SK-N-SH (cell line): ENCODE measurements at regions not wholly inside any gene's neighbourhood (a gene's known extent, or its start where the extent isn't known, plus 50 kb on each side); places are given as distances from the start of the nearest gene placed in this dataset.

Experiments
- CTCF ChIA-PET: fragments of 300-600, 350-600 bp; formaldehyde crosslinking; extraction: SDS; loops from one replicate; lab custom pipeline; 2021; lab: Yijun Ruan, JAX
- POLR2A ChIA-PET: fragments of 350-600 bp; sonication (Branson Sonifier 250); formaldehyde crosslinking; extraction: SDS; loops from one replicate; lab custom pipeline; 2020; ENCODE audit warnings: antibody characterized with exemption, inconsistent platforms; lab: Yijun Ruan, JAX
- DNase-seq: peaks from one replicate; pipeline ENCODE4 v3.0.0; 2012
- H2AFZ ChIP-seq: fragments of 200-600 bp; sonication (generic); 2 replicates; pipeline ENCODE4 v1.8.1; 2016; ENCODE audit warnings: antibody characterized with exemption, mild to moderate bottlenecking, low read depth
- H3F3A ChIP-seq: fragments of 200-600 bp; sonication (generic); replicated peaks from 2 replicates; pipeline ENCODE3; 2016; ENCODE audit warnings: antibody characterized with exemption, mild to moderate bottlenecking; ENCODE audit not compliant: insufficient read depth
- H3K27ac ChIP-seq, 2 experiments: fragments of 200-500 bp in 1 of 2; fragments of 200-600 bp in 1 of 2; sonication (Bioruptor generic) in 1 of 2; sonication (generic), shearing (Covaris generic) in 1 of 2; 2 replicates each; pipeline versions ENCODE4 v1.5.1 to v1.6.1; 2014 to 2016; ENCODE audit warnings: low read depth in 2 of 2, inconsistent platforms in 1 of 2, low read length in 1 of 2, mild to moderate bottlenecking in 1 of 2, mixed read lengths in 1 of 2
- H3K27me3 ChIP-seq: fragments of 200-600 bp; sonication (generic), shearing (Covaris generic); 2 replicates; pipeline ENCODE4 v1.6.1; 2016; ENCODE audit warnings: mixed run types; ENCODE audit not compliant: insufficient read depth
- H3K36me3 ChIP-seq, 2 experiments: fragments of 200-500 bp in 1 of 2; fragments of 200-600 bp in 1 of 2; sonication (Bioruptor generic) in 1 of 2; sonication (generic) in 1 of 2; replicated peaks in 1 of 2; 2 replicates each; pipeline versions ENCODE3 to v1.5.1; 2014 to 2016; ENCODE audit warnings: low read length in 1 of 2, mild to moderate bottlenecking in 1 of 2; ENCODE audit not compliant: insufficient read depth in 2 of 2, control insufficient read depth in 1 of 2
- H3K4me1 ChIP-seq, 2 experiments: fragments of 200-500 bp in 1 of 2; fragments of 200-600 bp in 1 of 2; sonication (Bioruptor generic) in 1 of 2; sonication (generic), shearing (Covaris generic) in 1 of 2; 2 replicates each; pipeline versions ENCODE4 v1.5.1 to v1.6.1; 2014 to 2016; ENCODE audit warnings: low read depth in 1 of 2, low read length in 1 of 2, mixed run types in 1 of 2; ENCODE audit not compliant: insufficient read depth in 2 of 2, control insufficient read depth in 1 of 2
- H3K4me2 ChIP-seq: fragments of 200-600 bp; sonication (generic), shearing (Covaris generic); 2 replicates; pipeline ENCODE4 v1.6.1; 2017; ENCODE audit warnings: mixed run types
- H3K4me3 ChIP-seq, 2 experiments: fragments of 200-500 bp in 1 of 2; fragments of 200-600 bp in 1 of 2; sonication (Bioruptor generic) in 1 of 2; sonication (generic), shearing (Covaris generic) in 1 of 2; 2 replicates each; pipeline versions ENCODE4 v1.5.1 to v1.8.1; 2014 to 2016; ENCODE audit warnings: low read depth in 2 of 2, inconsistent platforms in 1 of 2, low read length in 1 of 2, mild to moderate bottlenecking in 1 of 2, mixed read lengths in 1 of 2, moderate library complexity in 1 of 2
- H3K79me2 ChIP-seq: fragments of 200-600 bp; sonication (generic); 2 replicates; pipeline ENCODE4 v1.8.1; 2017; ENCODE audit warnings: mild to moderate bottlenecking; ENCODE audit not compliant: insufficient read depth
- H3K9ac ChIP-seq: fragments of 200-600 bp; sonication (generic); 2 replicates; pipeline ENCODE4 v1.6.1; 2017; ENCODE audit warnings: mixed run types
- H3K9me2 ChIP-seq: fragments of 200-600 bp; sonication (generic); 2 replicates; pipeline ENCODE4 v1.6.1; 2017; ENCODE audit warnings: mixed run types
- H3K9me3 ChIP-seq: fragments of 200-600 bp; sonication (generic); 2 replicates; pipeline ENCODE4 v1.6.1; 2017; ENCODE audit warnings: mixed run types, mild to moderate bottlenecking, moderate library complexity
- H4K20me1 ChIP-seq: fragments of 200-600 bp; sonication (generic); 2 replicates; pipeline ENCODE4 v1.6.1; 2017; ENCODE audit warnings: mild to moderate bottlenecking, mixed run types; ENCODE audit not compliant: insufficient read depth
- ELF1 ChIP-seq: IDR thresholded peaks from 2 replicates; pipeline ENCODE4 v1.4.0; 2012
- FOSL2 ChIP-seq: IDR thresholded peaks from 2 replicates; pipeline ENCODE4 v1.4.0; 2012; ENCODE audit warnings: low read depth, mild to moderate bottlenecking, moderate library complexity, borderline replicate concordance
- FOXJ3 ChIP-seq: sonication (generic); formaldehyde crosslinking; IDR thresholded peaks from 2 replicates; pipeline ENCODE4 v1.5.1; 2020; ENCODE audit warnings: mild to moderate bottlenecking, missing genetic modification reagents
- FOXM1 ChIP-seq: IDR thresholded peaks from 2 replicates; pipeline ENCODE4 v1.4.0; 2012; ENCODE audit warnings: low read depth, mild to moderate bottlenecking
- GABPA ChIP-seq: IDR thresholded peaks from 2 replicates; pipeline ENCODE4 v1.4.0; 2012; ENCODE audit warnings: low read depth, mild to moderate bottlenecking
- GATA2 ChIP-seq: sonication (generic); formaldehyde crosslinking; IDR thresholded peaks from 2 replicates; pipeline ENCODE4 v1.5.0; 2020; ENCODE audit warnings: mild to moderate bottlenecking, missing genetic modification reagents
- IRF3 ChIP-seq: fragments of 150-350 bp; IDR thresholded peaks from 2 replicates; pipeline ENCODE4 v1.6.1; 2016; ENCODE audit warnings: mild to moderate bottlenecking, low read depth, low read length
- MAX ChIP-seq: IDR thresholded peaks from 2 replicates; pipeline ENCODE4 v1.4.0; 2012; ENCODE audit warnings: low read depth
- MEF2A ChIP-seq: IDR thresholded peaks from 2 replicates; pipeline ENCODE4 v1.4.0; 2012; ENCODE audit warnings: low read depth, borderline replicate concordance
- NFIC ChIP-seq: IDR thresholded peaks from 2 replicates; pipeline ENCODE4 v1.4.0; 2012; ENCODE audit warnings: borderline replicate concordance
- NRF1 ChIP-seq: IDR thresholded peaks from 2 replicates; pipeline ENCODE4 v1.6.1; 2012; ENCODE audit warnings: low read depth, mild to moderate bottlenecking, low read length
- POLR2AphosphoS5 ChIP-seq: IDR thresholded peaks from 2 replicates; pipeline ENCODE4 v1.6.1; 2012; ENCODE audit warnings: low read depth, low read length
- RAD21 ChIP-seq: IDR thresholded peaks from 2 replicates; pipeline ENCODE4 v1.6.1; 2012; ENCODE audit warnings: mild to moderate bottlenecking, low read length
- RCOR1 ChIP-seq: fragments of 150-350 bp; IDR thresholded peaks from 2 replicates; pipeline ENCODE4 v1.6.1; 2017; ENCODE audit warnings: antibody characterized with exemption, low read length
- REST ChIP-seq: IDR thresholded peaks from 2 replicates; pipeline ENCODE4 v1.6.1; 2012; ENCODE audit warnings: mild to moderate bottlenecking, low read depth, low read length, moderate library complexity
- TAF1 ChIP-seq: IDR thresholded peaks from 2 replicates; pipeline ENCODE4 v1.6.1; 2012; ENCODE audit warnings: low read depth, mild to moderate bottlenecking, low read length, moderate library complexity, borderline replicate concordance
- TEAD4 ChIP-seq: IDR thresholded peaks from 2 replicates; pipeline ENCODE4 v1.4.0; 2012; ENCODE audit warnings: mild to moderate bottlenecking, borderline replicate concordance; ENCODE audit not compliant: insufficient read depth
- USF2 ChIP-seq: fragments of 150-350 bp; IDR thresholded peaks from 2 replicates; pipeline ENCODE4 v1.6.1; 2017; ENCODE audit warnings: antibody characterized with exemption, low read length, low read depth, borderline replicate concordance
- ZBTB33 ChIP-seq: IDR thresholded peaks from 2 replicates; pipeline ENCODE4 v1.4.0; 2012; ENCODE audit warnings: low read depth, borderline replicate concordance
- WGBS: methylation state at CpG from one replicate; pipeline ENCODE4 v1.1.6; 2017; ENCODE audit warnings: low lambda C conversion rate; 5-methylcytosine and 5-hydroxymethylcytosine counted together
- TF ChIP-seq, protein P1 (sequence below): IDR thresholded peaks from 2 replicates; pipeline ENCODE4; 2012

GRCh38 chr12:83256562-83256961 lies 569.9 kb downstream of the TMTC2 start:
- TF ChIP-seq ZBTB33 (no peak), POLR2AphosphoS5 (no peak), ELF1 (no peak), USF2 (no peak), MAX (no peak), TEAD4 (no peak), RAD21 (no peak), TAF1 (no peak), IRF3 (no peak), FOSL2 (no peak), NFIC (no peak), NRF1 (no peak), MEF2A (no peak), FOXJ3 (CRISPR knock-in tag) (no peak), GABPA (no peak), FOXM1 (no peak), RCOR1 (no peak), GATA2 (CRISPR knock-in tag) (no peak), REST (no peak)
- TF ChIP-seq, protein P1, sequence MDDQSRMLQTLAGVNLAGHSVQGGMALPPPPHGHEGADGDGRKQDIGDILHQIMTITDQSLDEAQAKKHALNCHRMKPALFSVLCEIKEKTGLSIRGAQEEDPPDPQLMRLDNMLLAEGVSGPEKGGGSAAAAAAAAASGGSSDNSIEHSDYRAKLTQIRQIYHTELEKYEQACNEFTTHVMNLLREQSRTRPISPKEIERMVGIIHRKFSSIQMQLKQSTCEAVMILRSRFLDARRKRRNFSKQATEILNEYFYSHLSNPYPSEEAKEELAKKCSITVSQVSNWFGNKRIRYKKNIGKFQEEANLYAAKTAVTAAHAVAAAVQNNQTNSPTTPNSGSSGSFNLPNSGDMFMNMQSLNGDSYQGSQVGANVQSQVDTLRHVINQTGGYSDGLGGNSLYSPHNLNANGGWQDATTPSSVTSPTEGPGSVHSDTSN = no peak
- TF ChIP-seq, all 33 proteins: peak for 0
- Histone ChIP-seq H3K4me1 (no peaks in the 10 kb centered on the region), H3K4me2 (no peak overlapping the region), H3K9ac (no peak overlapping the region), H3K4me3 (no peak overlapping the region), H3K9me3 (no peaks in the 10 kb centered on the region), H2AFZ (no peak overlapping the region), H3K9me2 (no peaks in the 10 kb centered on the region), H3K79me2 (no peaks in the 10 kb centered on the region), H3K36me3 (no peaks in the 10 kb centered on the region), H3K27me3 (no peaks in the 10 kb centered on the region), H4K20me1 (no peaks in the 10 kb centered on the region), H3F3A (no peaks in the 10 kb centered on the region), H3K27ac (no peak overlapping the region)
- ChIA-PET POLR2A (no interaction called here), CTCF (no interaction called here)
- DNase-seq = no peak
- WGBS = 67% methylated on average over 3 of the region's 3 CpGs
